Stimulated activated effector memory CD8-positive, alpha-beta T cell treated with anti-CD3 and anti-CD28 coated beads, Interleukin-12 subunit alpha, Interleukin-12 subunit beta, amount 100 ng/mL, for 72 hours (primary cell): ENCODE measurements at regions not wholly inside any gene's neighbourhood (a gene's known extent, or its start where the extent isn't known, plus 50 kb on each side); places are given as distances from the start of the nearest gene placed in this dataset.

ENCODE experiments used
- ATAC-seq: fragments of 150-1000 bp; cut with Tn5 transposase; 2 replicates; pipeline ENCODE4 v1.10.0; 2021
- DNase-seq, 2 donors: peaks; one replicate each; pipeline ENCODE4 v3.0.0; 2021 to 2022; ENCODE audit warnings: low spot score in 2 of 2
- H3K27ac Mint-ChIP-seq: one replicate; pipeline ENCODE4 v1.8.0; 2022; ENCODE audit warnings: mild to moderate bottlenecking, mixed read lengths
- H3K36me3 Mint-ChIP-seq: one replicate; pipeline ENCODE4 v1.8.0; 2022; ENCODE audit warnings: mild to moderate bottlenecking, mixed read lengths
- H3K4me1 Mint-ChIP-seq: one replicate; pipeline ENCODE4 v1.8.0; 2022; ENCODE audit warnings: mixed read lengths
- H3K4me3 Mint-ChIP-seq: one replicate; pipeline ENCODE4 v1.8.0; 2022; ENCODE audit warnings: mild to moderate bottlenecking, mixed read lengths
- H3K9me3 Mint-ChIP-seq: one replicate; pipeline ENCODE4 v1.8.0; 2022; ENCODE audit warnings: mixed read lengths

- no peaks in the 10 kb centered on the region for H3K36me3 Mint-ChIP-seq
- no peak overlapping the region for H3K27ac Mint-ChIP-seq
- ATAC-seq (no peak), DNase-seq (no peak)
- no peak overlapping the region for H3K4me3 Mint-ChIP-seq
- no peaks in the 10 kb centered on the region for H3K4me1 Mint-ChIP-seq
- no peaks in the 10 kb centered on the region for H3K9me3 Mint-ChIP-seq
These were observed 188.2 kb downstream of the HS3ST3B1 start for GRCh38 chr17:14488958-14489550.

- Mint-ChIP-seq H3K4me3 (no peak overlapping the region), H3K9me3 (no peaks in the 10 kb centered on the region), H3K36me3 (no peaks in the 10 kb centered on the region), H3K4me1 (no peaks in the 10 kb centered on the region), H3K27ac (no peak overlapping the region)
- ATAC-seq = no peak
- no peak for DNase-seq
These were observed 186.2 kb downstream of the HS3ST3B1 start for GRCh38 chr17:14487068-14487467.

- ATAC-seq (no peak), DNase-seq (no peak)
- Mint-ChIP-seq H3K36me3 (no peaks in the 10 kb centered on the region), H3K9me3 (no peaks in the 10 kb centered on the region), H3K27ac (no peak overlapping the region), H3K4me3 (no peak overlapping the region), H3K4me1 (no peaks in the 10 kb centered on the region)
These were observed 181.8 kb downstream of the HS3ST3B1 start for GRCh38 chr17:14482715-14483114.

GRCh38 chr17:14481664-14482063 lies 180.8 kb downstream of the HS3ST3B1 start:
- Mint-ChIP-seq H3K4me3 (no peak overlapping the region), H3K36me3 (no peaks in the 10 kb centered on the region), H3K9me3 (no peaks in the 10 kb centered on the region), H3K4me1 (no peaks in the 10 kb centered on the region), H3K27ac (no peak overlapping the region)
- ATAC-seq = no peak
- DNase-seq = no peak

- H3K4me3 Mint-ChIP-seq = no peak overlapping the region
These were observed 173.7 kb downstream of the HS3ST3B1 start for GRCh38 chr17:14474591-14474990.

GRCh38 chr17:14471052-14471451 lies 170.2 kb downstream of the HS3ST3B1 start:
- no peak overlapping the region for H3K4me3 Mint-ChIP-seq
- no peaks in the 10 kb centered on the region for H3K9me3 Mint-ChIP-seq
- no peak overlapping the region for H3K27ac Mint-ChIP-seq
- no peaks in the 10 kb centered on the region for H3K36me3 Mint-ChIP-seq
- ATAC-seq (no peak), DNase-seq (no peak)
- peaks cover 5% of the 10 kb centered on the region for H3K4me1 Mint-ChIP-seq

More at GRCh38 chr17:14474591-14474990, 173.7 kb downstream of the HS3ST3B1 start:
- ATAC-seq (no peak), DNase-seq (no peak)
- Mint-ChIP-seq H3K4me1 (no peaks in the 10 kb centered on the region), H3K9me3 (no peaks in the 10 kb centered on the region), H3K36me3 (no peaks in the 10 kb centered on the region), H3K27ac (no peak overlapping the region)

GRCh38 chr17:14470417-14470816 lies 169.5 kb downstream of the HS3ST3B1 start:
- no peak overlapping the region for H3K27ac Mint-ChIP-seq
- ATAC-seq (no peak), DNase-seq (no peak)
- peaks cover 5% of the 10 kb centered on the region for H3K4me1 Mint-ChIP-seq
- no peaks in the 10 kb centered on the region for H3K9me3 Mint-ChIP-seq
- no peak overlapping the region for H3K4me3 Mint-ChIP-seq
- no peaks in the 10 kb centered on the region for H3K36me3 Mint-ChIP-seq

GRCh38 chr17:14469971-14470370 lies 169.1 kb downstream of the HS3ST3B1 start:
- H3K9me3 Mint-ChIP-seq = no peaks in the 10 kb centered on the region
- H3K4me1 Mint-ChIP-seq = peaks cover 5% of the 10 kb centered on the region
- H3K27ac Mint-ChIP-seq = no peak overlapping the region
- ATAC-seq = no peak
- H3K4me3 Mint-ChIP-seq = no peak overlapping the region
- H3K36me3 Mint-ChIP-seq = no peaks in the 10 kb centered on the region
- DNase-seq = no peak

- DNase-seq (no peak), ATAC-seq (no peak)
- H3K4me3 Mint-ChIP-seq = no peak overlapping the region
- H3K36me3 Mint-ChIP-seq = no peaks in the 10 kb centered on the region
- H3K4me1 Mint-ChIP-seq = peaks cover 5% of the 10 kb centered on the region
- no peak overlapping the region for H3K27ac Mint-ChIP-seq
- no peaks in the 10 kb centered on the region for H3K9me3 Mint-ChIP-seq
These were observed 168.0 kb downstream of the HS3ST3B1 start for GRCh38 chr17:14468858-14469257.

GRCh38 chr17:14461227-14461548 lies 160.3 kb downstream of the HS3ST3B1 start:
- DNase-seq (no peak), ATAC-seq (no peak)
- Mint-ChIP-seq H3K36me3 (no peaks in the 10 kb centered on the region), H3K4me3 (no peak overlapping the region), H3K27ac (no peak overlapping the region), H3K4me1 (peaks cover 7% of the 10 kb centered on the region), H3K9me3 (no peaks in the 10 kb centered on the region)

GRCh38 chr17:14460516-14461226 lies 159.8 kb downstream of the HS3ST3B1 start:
- H3K4me3 Mint-ChIP-seq = no peak overlapping the region
- no peaks in the 10 kb centered on the region for H3K36me3 Mint-ChIP-seq
- H3K27ac Mint-ChIP-seq = no peak overlapping the region
- DNase-seq = no peak
- no peaks in the 10 kb centered on the region for H3K9me3 Mint-ChIP-seq
- ATAC-seq = no peak
- peaks cover 7% of the 10 kb centered on the region for H3K4me1 Mint-ChIP-seq

- ATAC-seq (no peak), DNase-seq (no peak)
- H3K9me3 Mint-ChIP-seq = no peaks in the 10 kb centered on the region
- H3K27ac Mint-ChIP-seq = no peak overlapping the region
- H3K4me1 Mint-ChIP-seq = peaks cover 7% of the 10 kb centered on the region
- H3K4me3 Mint-ChIP-seq = no peak overlapping the region
- H3K36me3 Mint-ChIP-seq = no peaks in the 10 kb centered on the region
These were observed 159.1 kb downstream of the HS3ST3B1 start for GRCh38 chr17:14459955-14460354.

- Mint-ChIP-seq H3K4me3 (no peak overlapping the region), H3K36me3 (no peaks in the 10 kb centered on the region), H3K4me1 (peaks cover 7% of the 10 kb centered on the region), H3K27ac (no peak overlapping the region), H3K9me3 (no peaks in the 10 kb centered on the region)
- no peak for ATAC-seq
- DNase-seq = no peak
These were observed 157.8 kb downstream of the HS3ST3B1 start for GRCh38 chr17:14458724-14459123.

- DNase-seq (no peak), ATAC-seq (no peak)
- Mint-ChIP-seq H3K36me3 (no peaks in the 10 kb centered on the region), H3K9me3 (no peaks in the 10 kb centered on the region), H3K4me3 (no peak overlapping the region), H3K27ac (no peak overlapping the region), H3K4me1 (no peaks in the 10 kb centered on the region)
These were observed 153.9 kb downstream of the HS3ST3B1 start for GRCh38 chr17:14454746-14455145.

- no peak overlapping the region for H3K4me3 Mint-ChIP-seq
- H3K27ac Mint-ChIP-seq = no peak overlapping the region
These were observed 152.0 kb downstream of the HS3ST3B1 start for GRCh38 chr17:14452856-14453255.

GRCh38 chr17:14451729-14452191 lies 150.9 kb downstream of the HS3ST3B1 start:
- H3K9me3 Mint-ChIP-seq = no peaks in the 10 kb centered on the region
- H3K4me1 Mint-ChIP-seq = no peaks in the 10 kb centered on the region
- H3K27ac Mint-ChIP-seq = no peak overlapping the region
- DNase-seq = no peak
- H3K36me3 Mint-ChIP-seq = no peaks in the 10 kb centered on the region
- H3K4me3 Mint-ChIP-seq = no peak overlapping the region
- no peak for ATAC-seq

More at GRCh38 chr17:14452856-14453255, 152.0 kb downstream of the HS3ST3B1 start:
- ATAC-seq = no peak
- Mint-ChIP-seq H3K4me1 (no peaks in the 10 kb centered on the region), H3K36me3 (no peaks in the 10 kb centered on the region), H3K9me3 (no peaks in the 10 kb centered on the region)
- DNase-seq = no peak
